DND-41 (cell line): ENCODE measurements at regions not wholly inside any gene's neighbourhood (a gene's known extent, or its start where the extent isn't known, plus 50 kb on each side); places are given as distances from the start of the nearest gene placed in this dataset.

Source experiments
- EZH2 ChIP-seq: IDR thresholded peaks from 3 replicates; pipeline ENCODE4 v1.6.1; 2012; ENCODE audit warnings: borderline replicate concordance, low read depth, mild to moderate bottlenecking, moderate library complexity, low read length, inconsistent platforms; ENCODE audit not compliant: severe bottlenecking
- TF ChIP-seq, protein P1 (sequence below): IDR thresholded peaks from 2 replicates; pipeline ENCODE4 v1.5.1; 2012; ENCODE audit warnings: borderline replicate concordance, low read length, moderate library complexity, mild to moderate bottlenecking; ENCODE audit not compliant: poor library complexity, severe bottlenecking; ENCODE audit errors: extremely low read depth

- TF ChIP-seq, protein P1, sequence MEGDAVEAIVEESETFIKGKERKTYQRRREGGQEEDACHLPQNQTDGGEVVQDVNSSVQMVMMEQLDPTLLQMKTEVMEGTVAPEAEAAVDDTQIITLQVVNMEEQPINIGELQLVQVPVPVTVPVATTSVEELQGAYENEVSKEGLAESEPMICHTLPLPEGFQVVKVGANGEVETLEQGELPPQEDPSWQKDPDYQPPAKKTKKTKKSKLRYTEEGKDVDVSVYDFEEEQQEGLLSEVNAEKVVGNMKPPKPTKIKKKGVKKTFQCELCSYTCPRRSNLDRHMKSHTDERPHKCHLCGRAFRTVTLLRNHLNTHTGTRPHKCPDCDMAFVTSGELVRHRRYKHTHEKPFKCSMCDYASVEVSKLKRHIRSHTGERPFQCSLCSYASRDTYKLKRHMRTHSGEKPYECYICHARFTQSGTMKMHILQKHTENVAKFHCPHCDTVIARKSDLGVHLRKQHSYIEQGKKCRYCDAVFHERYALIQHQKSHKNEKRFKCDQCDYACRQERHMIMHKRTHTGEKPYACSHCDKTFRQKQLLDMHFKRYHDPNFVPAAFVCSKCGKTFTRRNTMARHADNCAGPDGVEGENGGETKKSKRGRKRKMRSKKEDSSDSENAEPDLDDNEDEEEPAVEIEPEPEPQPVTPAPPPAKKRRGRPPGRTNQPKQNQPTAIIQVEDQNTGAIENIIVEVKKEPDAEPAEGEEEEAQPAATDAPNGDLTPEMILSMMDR: no peak
- no peak for TF ChIP-seq EZH2
Observed at GRCh38 chr6:163694988-163695398, 280.5 kb downstream of the QKI start.
